Loucy (cell line): ENCODE measurements at regions not wholly inside any gene's neighbourhood (a gene's known extent, or its start where the extent isn't known, plus 50 kb on each side); places are given as distances from the start of the nearest gene placed in this dataset.

Source experiments
- H2AFZ ChIP-seq: fragments of 200-600 bp; sonication (generic); 2 replicates; pipeline ENCODE4 v1.6.0; 2016; ENCODE audit warnings: antibody characterized with exemption, mild to moderate bottlenecking, low read length, moderate library complexity
- H3F3A ChIP-seq: fragments of 200-600 bp; 2 replicates; pipeline ENCODE4 v1.6.0; 2016; ENCODE audit warnings: antibody characterized with exemption, low read depth, mild to moderate bottlenecking
- H3K27me3 ChIP-seq: fragments of 200-600 bp; sonication (generic); 2 replicates; pipeline ENCODE4 v1.6.1; 2014; ENCODE audit warnings: low read length, mild to moderate bottlenecking; ENCODE audit not compliant: insufficient read depth, poor library complexity, severe bottlenecking
- H3K36me3 ChIP-seq: fragments of 200-600 bp; sonication (generic); 2 replicates; pipeline ENCODE4 v1.6.1; 2016; ENCODE audit warnings: low read length; ENCODE audit not compliant: insufficient read depth
- H3K4me1 ChIP-seq: fragments of 200-600 bp; sonication (generic); 2 replicates; pipeline ENCODE4 v1.5.1; 2014; ENCODE audit warnings: low read length, mild to moderate bottlenecking; ENCODE audit not compliant: insufficient read depth, poor library complexity, severe bottlenecking
- H3K4me2 ChIP-seq: fragments of 200-600 bp; sonication (generic); 2 replicates; pipeline ENCODE4 v1.6.0; 2014; ENCODE audit warnings: antibody characterized with exemption, low read length, low read depth, mild to moderate bottlenecking; ENCODE audit not compliant: poor library complexity, severe bottlenecking
- H3K4me3 ChIP-seq: fragments of 200-600 bp; sonication (generic); 2 replicates; pipeline ENCODE4 v1.5.1; 2014; ENCODE audit warnings: low read length, mild to moderate bottlenecking, mixed read lengths; ENCODE audit not compliant: poor library complexity, severe bottlenecking
- H3K79me2 ChIP-seq: fragments of 200-600 bp; sonication (generic); 2 replicates; pipeline ENCODE4 v1.6.1; 2014; ENCODE audit warnings: low read length; ENCODE audit not compliant: insufficient read depth
- H3K9ac ChIP-seq: fragments of 200-600 bp; sonication (generic); 2 replicates; pipeline ENCODE4 v1.6.0; 2014; ENCODE audit warnings: mild to moderate bottlenecking, low read depth, low read length, moderate library complexity; ENCODE audit not compliant: poor library complexity, severe bottlenecking
- H3K9me2 ChIP-seq: fragments of 200-600 bp; sonication (generic); replicated peaks from 2 replicates; pipeline ENCODE4 v1.6.1; 2016; ENCODE audit warnings: low read depth, low read length, mixed read lengths
- H3K9me3 ChIP-seq: fragments of 200-600 bp; sonication (generic); 2 replicates; pipeline ENCODE4 v1.6.1; 2014; ENCODE audit warnings: mild to moderate bottlenecking, antibody characterized with exemption, low read length, low read depth; ENCODE audit not compliant: insufficient read depth
- H4K20me1 ChIP-seq: fragments of 200-600 bp; sonication (generic); 2 replicates; pipeline ENCODE4 v1.6.0; 2014; ENCODE audit warnings: antibody characterized with exemption, low read length, mild to moderate bottlenecking; ENCODE audit not compliant: insufficient read depth, poor library complexity, severe bottlenecking
- EZH2phosphoT487 ChIP-seq: fragments of 200-600 bp; IDR thresholded peaks from 2 replicates; pipeline ENCODE4 v1.6.1; 2018; ENCODE audit warnings: antibody characterized with exemption, mild to moderate bottlenecking, moderate library complexity, borderline replicate concordance
- TF ChIP-seq, protein P1 (sequence below): fragments of 200-600 bp; sonication (generic); conservative IDR thresholded peaks from 2 replicates; pipeline ENCODE4 v1.5.1; 2014; ENCODE audit warnings: mild to moderate bottlenecking, antibody characterized with exemption, low read length

DNA sequence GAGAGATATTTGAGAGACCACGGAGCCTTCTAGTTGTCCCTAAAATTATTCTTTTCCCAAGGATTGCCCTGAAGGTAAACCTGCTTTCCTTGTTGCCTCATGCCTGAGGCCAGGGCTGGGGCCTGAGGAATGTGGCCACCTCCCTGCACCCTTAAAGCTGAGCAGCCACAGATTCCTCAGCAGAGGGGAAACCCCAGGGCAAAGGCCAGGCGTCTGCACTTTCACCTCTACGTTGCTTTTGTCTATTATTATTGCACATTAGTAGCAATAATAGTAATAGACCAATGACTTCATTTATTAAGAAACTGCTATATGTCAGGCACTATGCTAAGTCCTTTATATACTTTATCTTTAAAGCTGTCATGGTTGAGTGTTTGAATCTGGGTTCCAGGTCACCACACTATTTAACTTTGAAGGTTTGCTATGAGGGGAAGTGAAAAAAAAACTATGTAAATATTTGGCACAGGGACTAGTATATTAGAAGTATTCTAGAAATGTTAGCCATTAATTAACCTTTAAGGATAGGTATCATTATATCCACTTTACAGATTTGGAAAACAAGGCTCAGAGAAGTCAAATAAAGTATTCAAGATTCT lies 104.2 kb downstream of the LRRC30 start:
- TF ChIP-seq, protein P1, sequence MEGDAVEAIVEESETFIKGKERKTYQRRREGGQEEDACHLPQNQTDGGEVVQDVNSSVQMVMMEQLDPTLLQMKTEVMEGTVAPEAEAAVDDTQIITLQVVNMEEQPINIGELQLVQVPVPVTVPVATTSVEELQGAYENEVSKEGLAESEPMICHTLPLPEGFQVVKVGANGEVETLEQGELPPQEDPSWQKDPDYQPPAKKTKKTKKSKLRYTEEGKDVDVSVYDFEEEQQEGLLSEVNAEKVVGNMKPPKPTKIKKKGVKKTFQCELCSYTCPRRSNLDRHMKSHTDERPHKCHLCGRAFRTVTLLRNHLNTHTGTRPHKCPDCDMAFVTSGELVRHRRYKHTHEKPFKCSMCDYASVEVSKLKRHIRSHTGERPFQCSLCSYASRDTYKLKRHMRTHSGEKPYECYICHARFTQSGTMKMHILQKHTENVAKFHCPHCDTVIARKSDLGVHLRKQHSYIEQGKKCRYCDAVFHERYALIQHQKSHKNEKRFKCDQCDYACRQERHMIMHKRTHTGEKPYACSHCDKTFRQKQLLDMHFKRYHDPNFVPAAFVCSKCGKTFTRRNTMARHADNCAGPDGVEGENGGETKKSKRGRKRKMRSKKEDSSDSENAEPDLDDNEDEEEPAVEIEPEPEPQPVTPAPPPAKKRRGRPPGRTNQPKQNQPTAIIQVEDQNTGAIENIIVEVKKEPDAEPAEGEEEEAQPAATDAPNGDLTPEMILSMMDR, result no peak
- no peak for TF ChIP-seq EZH2phosphoT487
- no peak overlapping the region for H2AFZ ChIP-seq
- no peaks in the 10 kb centered on the region for H3F3A ChIP-seq
- no peak overlapping the region for H3K4me3 ChIP-seq
- H3K79me2 ChIP-seq, result no peaks in the 10 kb centered on the region
- no peaks in the 10 kb centered on the region for H3K36me3 ChIP-seq
- H4K20me1 ChIP-seq, result no peaks in the 10 kb centered on the region
- no peaks in the 10 kb centered on the region; the same call in 1 of the 2 replicates for H3K9me3 ChIP-seq
- H3K9ac ChIP-seq, result no peak overlapping the region
- H3K4me1 ChIP-seq, result no peaks in the 10 kb centered on the region
- no peak overlapping the region for H3K4me2 ChIP-seq
- no peaks in the 10 kb centered on the region for H3K27me3 ChIP-seq
- H3K9me2 ChIP-seq, result no peaks in the 10 kb centered on the region

DNA sequence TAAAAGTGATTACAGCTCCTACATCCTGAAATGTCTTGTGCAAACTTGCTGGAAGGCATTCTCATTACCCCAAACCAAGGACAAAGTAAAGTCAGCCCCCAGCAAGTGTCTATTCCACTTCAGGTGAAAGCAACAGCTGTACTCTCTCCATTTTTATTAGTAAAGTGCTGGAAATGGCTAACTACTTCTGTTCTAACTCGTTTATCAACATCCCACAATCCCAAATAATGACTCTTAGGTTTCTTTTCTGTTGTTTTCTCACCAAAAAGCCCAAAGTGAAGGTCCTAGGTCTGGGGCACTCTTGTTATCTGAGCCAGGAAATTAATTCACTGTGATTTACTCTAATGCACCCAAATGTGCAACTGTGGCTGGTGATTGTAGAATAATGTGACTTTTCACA lies 105.7 kb downstream of the LRRC30 start:
- Histone ChIP-seq H3K4me1 (no peaks in the 10 kb centered on the region), H3K36me3 (no peaks in the 10 kb centered on the region), H3K9ac (no peak overlapping the region), H3K27me3 (no peaks in the 10 kb centered on the region), H3K4me3 (no peak overlapping the region), H3F3A (no peaks in the 10 kb centered on the region), H3K9me2 (no peaks in the 10 kb centered on the region), H3K4me2 (no peak overlapping the region), H3K79me2 (no peaks in the 10 kb centered on the region), H3K9me3 (no peaks in the 10 kb centered on the region; the same call in 1 of the 2 replicates), H4K20me1 (no peaks in the 10 kb centered on the region), H2AFZ (no peak overlapping the region)
- TF ChIP-seq, protein P1, result no peak
- no peak for TF ChIP-seq EZH2phosphoT487

DNA sequence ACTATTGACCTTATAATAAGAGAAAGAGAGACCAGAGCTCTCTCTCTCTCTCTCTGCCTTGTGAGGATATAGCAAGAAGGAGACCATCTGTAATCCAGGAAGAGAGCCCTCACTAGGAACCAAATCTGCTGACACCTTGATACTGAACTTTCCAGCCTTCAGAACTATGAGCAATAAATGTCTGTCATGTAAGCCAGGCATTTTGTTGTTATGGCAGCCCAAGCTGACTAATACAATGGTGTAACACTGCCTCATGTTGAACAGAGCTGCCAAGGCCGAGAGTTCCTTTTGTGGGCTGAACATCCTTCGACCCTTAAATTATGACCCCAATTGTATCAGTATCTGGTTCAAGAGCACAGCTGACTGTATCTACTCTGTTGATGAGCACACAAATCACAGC lies 108.0 kb downstream of the LRRC30 start:
- Histone ChIP-seq H3K4me2 (no peak overlapping the region), H3K4me3 (no peak overlapping the region), H3K9me2 (no peaks in the 10 kb centered on the region), H3K9me3 (no peaks in the 10 kb centered on the region; the same call in 1 of the 2 replicates), H3K27me3 (no peaks in the 10 kb centered on the region), H2AFZ (no peak overlapping the region), H3F3A (no peaks in the 10 kb centered on the region), H4K20me1 (no peaks in the 10 kb centered on the region), H3K9ac (no peak overlapping the region), H3K4me1 (no peaks in the 10 kb centered on the region), H3K79me2 (no peaks in the 10 kb centered on the region), H3K36me3 (no peaks in the 10 kb centered on the region)
- TF ChIP-seq, protein P1, result no peak
- TF ChIP-seq EZH2phosphoT487, result no peak
